Suprapubic skin (tissue), 4 donors: ENCODE measurements at regions not wholly inside any gene's neighbourhood (a gene's known extent, or its start where the extent isn't known, plus 50 kb on each side); places are given as distances from the start of the nearest gene placed in this dataset.

Experiments
- POLR2A ChIP-seq, 2 donors: fragments of 450-650 bp; IDR thresholded peaks; one replicate each; pipeline ENCODE4 v1.6.1; 2017; ENCODE audit warnings: antibody characterized with exemption in 2 of 2, mild to moderate bottlenecking in 2 of 2, moderate library complexity in 2 of 2
- POLR2AphosphoS5 ChIP-seq, 3 donors: sonication (generic); formaldehyde crosslinking; IDR thresholded peaks; one replicate each; pipeline ENCODE4 v1.6.1; 2017; ENCODE audit warnings: antibody characterized with exemption in 3 of 3
- TF ChIP-seq, protein P1 (sequence below), 2 donors: fragments of 200-600 bp in 1 of 2; fragments of 450-650 bp in 1 of 2; sonication (generic) in 1 of 2; IDR thresholded peaks; one replicate each; pipeline ENCODE4 v1.5.1; 2016 to 2019; ENCODE audit warnings: antibody characterized with exemption in 2 of 2, mild to moderate bottlenecking in 1 of 2, moderate library complexity in 1 of 2

GRCh38 chr13:89812856-89813255 is 1534.6 kb upstream of the MIR17HG start:
- TF ChIP-seq, protein P1, sequence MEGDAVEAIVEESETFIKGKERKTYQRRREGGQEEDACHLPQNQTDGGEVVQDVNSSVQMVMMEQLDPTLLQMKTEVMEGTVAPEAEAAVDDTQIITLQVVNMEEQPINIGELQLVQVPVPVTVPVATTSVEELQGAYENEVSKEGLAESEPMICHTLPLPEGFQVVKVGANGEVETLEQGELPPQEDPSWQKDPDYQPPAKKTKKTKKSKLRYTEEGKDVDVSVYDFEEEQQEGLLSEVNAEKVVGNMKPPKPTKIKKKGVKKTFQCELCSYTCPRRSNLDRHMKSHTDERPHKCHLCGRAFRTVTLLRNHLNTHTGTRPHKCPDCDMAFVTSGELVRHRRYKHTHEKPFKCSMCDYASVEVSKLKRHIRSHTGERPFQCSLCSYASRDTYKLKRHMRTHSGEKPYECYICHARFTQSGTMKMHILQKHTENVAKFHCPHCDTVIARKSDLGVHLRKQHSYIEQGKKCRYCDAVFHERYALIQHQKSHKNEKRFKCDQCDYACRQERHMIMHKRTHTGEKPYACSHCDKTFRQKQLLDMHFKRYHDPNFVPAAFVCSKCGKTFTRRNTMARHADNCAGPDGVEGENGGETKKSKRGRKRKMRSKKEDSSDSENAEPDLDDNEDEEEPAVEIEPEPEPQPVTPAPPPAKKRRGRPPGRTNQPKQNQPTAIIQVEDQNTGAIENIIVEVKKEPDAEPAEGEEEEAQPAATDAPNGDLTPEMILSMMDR (IDR thresholded peaks at IDR 0.05): no peak
- TF ChIP-seq POLR2A (IDR thresholded peaks at IDR 0.05) (no peak), POLR2AphosphoS5 (IDR thresholded peaks at IDR 0.05) (no peak)
